ENCODE measurements at regions not wholly inside any gene's neighbourhood (a gene's known extent, or its start where the extent isn't known, plus 50 kb on each side); places are given as distances from the start of the nearest gene placed in this dataset.

DNA sequence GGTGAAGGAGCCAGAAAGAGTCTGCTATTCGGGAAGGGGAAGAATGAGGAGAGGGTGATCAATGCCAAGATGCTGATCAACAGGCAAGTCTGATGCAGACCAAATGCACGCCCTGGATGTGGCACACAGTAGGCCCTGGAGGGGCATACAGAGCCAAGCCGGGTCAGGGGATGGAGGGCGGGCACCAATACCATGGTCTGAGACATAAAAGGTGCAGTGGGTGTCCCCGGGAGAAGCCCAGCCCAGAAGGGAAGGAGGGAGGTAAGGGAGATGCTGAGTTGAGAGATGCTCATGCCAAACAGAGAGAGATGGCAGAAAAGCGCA, 66.6 kb upstream of the ID2 start:
- Histone ChIP-seq H3K4me2 (ENCODE audit: low read length) (no peak overlapping the region), H3K9me3 (replicated peaks; ENCODE audit: low read length) (no peaks in the 10 kb centered on the region), H3K4me1 (ENCODE audit: control insufficient read depth, insufficient read depth, low read length) (no peaks in the 10 kb centered on the region), H3K36me3 (ENCODE audit: insufficient read depth, low read length) (no peaks in the 10 kb centered on the region), H3K27me3 (ENCODE audit: control insufficient read depth, insufficient read depth, low read length) (peaks cover 35% of the 10 kb centered on the region), H3K9ac (ENCODE audit: low read depth, low read length) (no peak overlapping the region), H3K4me3 (ENCODE audit: low read length) (no peak overlapping the region)

DNA sequence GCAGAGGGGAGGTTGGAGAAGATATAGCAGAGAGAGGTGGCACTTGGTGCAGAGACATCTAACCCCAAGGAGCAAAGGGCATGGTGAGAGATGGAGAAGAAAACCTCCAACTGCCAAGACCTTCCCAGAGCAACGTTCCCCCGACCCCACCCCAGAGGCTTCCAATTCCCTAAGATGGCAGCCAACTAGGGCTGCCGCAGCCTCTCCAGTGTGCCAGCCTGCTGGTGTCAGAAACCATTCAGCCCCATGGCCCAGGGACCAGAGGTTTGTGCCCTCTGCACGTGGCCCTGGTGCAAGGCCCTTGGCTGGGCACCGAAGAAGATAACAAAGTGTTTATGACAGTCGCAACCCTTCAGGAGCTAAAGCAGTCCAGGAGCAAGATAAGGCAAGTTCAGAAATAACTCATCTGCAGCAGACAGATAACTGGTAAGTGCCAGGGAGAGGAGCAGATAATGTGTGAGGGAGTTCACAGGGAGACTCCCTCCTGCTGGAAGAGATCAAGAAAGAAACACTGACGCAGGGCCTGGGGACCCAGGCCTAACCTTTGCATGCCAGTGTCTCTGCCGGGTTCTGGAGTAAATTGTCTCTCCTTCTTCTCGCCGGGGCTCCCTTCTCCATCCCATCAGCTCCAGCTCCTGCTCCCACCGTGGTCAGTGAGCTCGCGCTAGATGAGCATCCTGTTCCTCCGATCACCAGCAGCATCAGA, 66.1 kb upstream of the ID2 start:
- H3K27me3 ChIP-seq (ENCODE audit: control insufficient read depth, insufficient read depth, low read length): peaks cover 40% of the 10 kb centered on the region
- no peak overlapping the region for H3K4me2 ChIP-seq (ENCODE audit: low read length)
- H3K4me1 ChIP-seq (ENCODE audit: control insufficient read depth, insufficient read depth, low read length): no peaks in the 10 kb centered on the region
- H3K9me3 ChIP-seq (replicated peaks; ENCODE audit: low read length): no peaks in the 10 kb centered on the region
- no peaks in the 10 kb centered on the region for H3K36me3 ChIP-seq (ENCODE audit: insufficient read depth, low read length)
- no peak overlapping the region for H3K9ac ChIP-seq (ENCODE audit: low read depth, low read length)
- no peak overlapping the region for H3K4me3 ChIP-seq (ENCODE audit: low read length)

DNA sequence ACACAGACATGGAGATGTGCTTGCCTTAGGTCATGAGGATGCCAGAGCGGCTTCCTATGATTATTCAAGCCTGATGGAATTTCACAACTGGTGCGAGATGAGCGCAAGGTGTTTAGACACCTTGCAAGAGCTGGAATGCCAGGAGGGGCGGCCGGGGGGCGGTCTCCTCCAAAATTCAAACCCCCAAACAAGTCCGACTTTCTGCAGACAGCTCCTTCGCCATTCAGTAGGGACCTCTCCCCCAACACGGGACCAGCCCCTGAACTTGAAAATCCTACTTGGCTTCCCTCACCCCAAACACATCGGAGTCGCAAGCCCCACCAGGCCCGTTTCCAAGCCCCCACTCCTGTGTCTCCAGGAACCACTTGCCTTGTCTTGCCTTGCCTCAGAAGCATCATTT, 64.8 kb upstream of the ID2 start:
- Histone ChIP-seq H3K9me3 (replicated peaks; ENCODE audit: low read length) (no peaks in the 10 kb centered on the region), H3K9ac (ENCODE audit: low read depth, low read length) (no peak overlapping the region), H3K36me3 (ENCODE audit: insufficient read depth, low read length) (no peaks in the 10 kb centered on the region), H3K4me2 (ENCODE audit: low read length) (no peak overlapping the region), H3K4me1 (ENCODE audit: control insufficient read depth, insufficient read depth, low read length) (no peaks in the 10 kb centered on the region), H3K4me3 (ENCODE audit: low read length) (no peak overlapping the region), H3K27me3 (ENCODE audit: control insufficient read depth, insufficient read depth, low read length) (peaks cover 40% of the 10 kb centered on the region)

DNA sequence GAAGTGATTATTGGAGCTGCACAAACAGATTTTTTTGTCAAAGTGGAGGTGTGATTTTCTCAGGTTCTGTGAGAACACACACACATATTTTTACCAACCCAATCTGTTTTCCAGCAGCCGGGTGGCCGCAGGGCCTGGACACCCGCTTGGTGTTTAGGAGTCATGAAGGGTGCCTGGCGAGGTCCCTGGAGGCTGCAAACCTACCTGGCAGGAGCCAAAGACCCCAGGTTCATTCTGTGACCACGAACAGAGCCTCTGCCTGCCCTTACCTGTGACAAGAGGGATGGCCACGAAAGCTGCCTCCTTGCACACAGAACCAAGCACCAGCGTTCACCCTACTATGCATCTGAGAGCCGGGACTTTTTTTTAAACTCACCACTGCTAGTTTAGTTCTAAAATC, 64.3 kb upstream of the ID2 start:
- Histone ChIP-seq H3K9ac (ENCODE audit: low read depth, low read length) (no peak overlapping the region), H3K4me1 (ENCODE audit: control insufficient read depth, insufficient read depth, low read length) (no peaks in the 10 kb centered on the region), H3K36me3 (ENCODE audit: insufficient read depth, low read length) (no peaks in the 10 kb centered on the region), H3K4me2 (ENCODE audit: low read length) (no peak overlapping the region), H3K27me3 (ENCODE audit: control insufficient read depth, insufficient read depth, low read length) (peaks cover 40% of the 10 kb centered on the region), H3K4me3 (ENCODE audit: low read length) (no peak overlapping the region), H3K9me3 (replicated peaks; ENCODE audit: low read length) (no peaks in the 10 kb centered on the region)

DNA sequence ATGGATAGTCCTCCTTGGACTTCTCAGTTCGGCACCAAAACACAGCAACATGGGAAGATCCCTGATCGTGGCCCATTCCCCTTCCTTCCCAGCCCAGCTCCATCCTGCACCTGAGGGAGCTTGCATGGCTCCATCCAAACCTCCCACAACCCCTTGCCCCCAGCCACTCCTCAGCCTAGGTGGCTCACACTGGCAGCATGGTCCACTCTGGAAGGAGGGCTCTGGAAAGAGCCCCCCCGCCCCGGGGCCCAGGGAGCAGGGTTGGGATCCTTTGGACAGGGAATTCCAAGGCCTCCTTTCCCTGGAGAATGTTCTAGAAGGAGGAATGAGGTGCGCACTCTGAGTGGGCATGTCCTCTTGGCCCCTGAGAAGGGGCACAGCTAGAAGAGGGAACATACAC, 62.8 kb upstream of the ID2 start:
- Histone ChIP-seq H3K4me3 (ENCODE audit: low read length) (no peak overlapping the region), H3K36me3 (ENCODE audit: insufficient read depth, low read length) (no peaks in the 10 kb centered on the region), H3K9ac (ENCODE audit: low read depth, low read length) (no peak overlapping the region), H3K4me2 (ENCODE audit: low read length) (no peak overlapping the region), H3K4me1 (ENCODE audit: control insufficient read depth, insufficient read depth, low read length) (no peaks in the 10 kb centered on the region), H3K9me3 (replicated peaks; ENCODE audit: low read length) (no peaks in the 10 kb centered on the region), H3K27me3 (ENCODE audit: control insufficient read depth, insufficient read depth, low read length) (peaks cover 34% of the 10 kb centered on the region)

DNA sequence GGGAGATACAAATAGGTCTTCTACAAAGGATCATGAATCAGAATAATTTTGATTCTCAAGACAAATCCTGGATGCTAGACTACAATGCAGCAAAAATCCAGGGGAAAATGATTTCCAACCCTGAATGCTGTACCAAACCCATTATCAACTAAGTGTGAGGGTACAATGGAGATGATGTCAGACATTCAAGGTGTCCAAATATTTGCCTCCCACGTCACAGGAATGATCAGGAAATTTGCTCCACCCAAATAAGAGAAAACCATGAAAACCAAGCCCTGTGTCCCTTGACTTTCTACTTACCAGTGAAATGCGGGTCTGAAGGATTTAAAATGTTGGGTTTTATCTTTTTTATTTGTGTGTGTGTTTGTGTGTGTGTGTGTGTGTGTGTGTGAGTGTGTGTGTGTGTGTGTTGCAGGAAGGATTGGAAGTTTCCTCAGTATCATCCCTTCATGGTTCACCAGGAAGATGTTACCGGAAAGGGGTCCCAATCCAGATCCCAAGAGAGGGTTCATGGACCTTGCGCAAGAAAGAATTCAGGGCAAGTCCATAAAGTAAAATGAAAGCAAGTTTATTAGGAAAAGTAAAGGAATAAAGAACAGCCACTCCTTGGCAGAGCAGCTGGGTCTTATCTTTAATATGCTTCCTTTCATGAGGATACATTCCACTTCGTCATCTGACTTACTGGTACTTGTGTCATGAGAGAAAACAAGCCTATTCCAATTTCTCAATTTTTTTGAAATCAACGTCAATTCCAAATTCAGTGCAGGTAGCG, 61.1 kb upstream of the ID2 start:
- Histone ChIP-seq H3K9ac (ENCODE audit: low read depth, low read length) (no peak overlapping the region), H3K36me3 (ENCODE audit: insufficient read depth, low read length) (no peaks in the 10 kb centered on the region), H3K4me1 (ENCODE audit: control insufficient read depth, insufficient read depth, low read length) (no peaks in the 10 kb centered on the region), H3K27me3 (ENCODE audit: control insufficient read depth, insufficient read depth, low read length) (peaks cover 18% of the 10 kb centered on the region), H3K4me2 (ENCODE audit: low read length) (no peak overlapping the region), H3K9me3 (replicated peaks; ENCODE audit: low read length) (no peaks in the 10 kb centered on the region), H3K4me3 (ENCODE audit: low read length) (no peak overlapping the region)

DNA sequence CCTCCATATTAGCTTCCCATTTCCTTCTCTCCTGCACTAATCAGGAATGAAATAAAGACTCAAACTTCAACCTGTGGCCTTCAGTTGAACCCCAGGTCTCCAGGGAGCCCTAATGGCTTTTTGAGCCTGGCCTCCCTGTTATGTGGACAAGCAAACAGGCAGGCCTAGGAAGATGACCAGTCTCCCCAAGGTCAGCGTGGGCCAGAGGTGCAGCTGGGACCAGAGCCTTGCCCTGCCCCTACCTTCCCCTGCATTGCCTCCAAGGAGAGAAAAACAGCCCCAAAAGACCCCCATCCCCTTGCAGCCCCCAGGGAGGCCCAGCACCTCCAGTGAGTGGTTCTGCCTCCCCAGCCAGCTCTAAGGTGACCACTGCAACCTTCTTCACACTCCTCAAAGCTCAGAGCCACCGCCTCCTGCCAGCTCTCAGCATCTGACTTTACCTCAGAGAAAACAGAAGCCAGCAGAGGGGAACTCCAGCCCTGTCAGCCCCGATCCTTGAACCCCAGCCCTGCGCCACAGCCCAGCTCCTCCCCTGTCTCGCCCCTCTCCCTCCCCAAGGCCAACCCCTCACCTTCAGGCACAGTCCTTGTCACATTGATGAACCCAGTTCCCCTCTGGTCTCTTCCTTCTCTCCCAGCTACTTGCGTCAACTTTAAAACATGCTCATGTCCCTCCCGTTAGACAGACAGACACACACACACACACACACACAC, 59.5 kb upstream of the ID2 start:
- no peak overlapping the region for H3K9ac ChIP-seq (ENCODE audit: low read depth, low read length)
- no peaks in the 10 kb centered on the region for H3K4me1 ChIP-seq (ENCODE audit: control insufficient read depth, insufficient read depth, low read length)
- H3K27me3 ChIP-seq (ENCODE audit: control insufficient read depth, insufficient read depth, low read length): peaks cover 14% of the 10 kb centered on the region
- no peak overlapping the region for H3K4me2 ChIP-seq (ENCODE audit: low read length)
- no peaks in the 10 kb centered on the region for H3K36me3 ChIP-seq (ENCODE audit: insufficient read depth, low read length)
- no peak overlapping the region for H3K4me3 ChIP-seq (ENCODE audit: low read length)
- no peaks in the 10 kb centered on the region for H3K9me3 ChIP-seq (replicated peaks; ENCODE audit: low read length)

DNA sequence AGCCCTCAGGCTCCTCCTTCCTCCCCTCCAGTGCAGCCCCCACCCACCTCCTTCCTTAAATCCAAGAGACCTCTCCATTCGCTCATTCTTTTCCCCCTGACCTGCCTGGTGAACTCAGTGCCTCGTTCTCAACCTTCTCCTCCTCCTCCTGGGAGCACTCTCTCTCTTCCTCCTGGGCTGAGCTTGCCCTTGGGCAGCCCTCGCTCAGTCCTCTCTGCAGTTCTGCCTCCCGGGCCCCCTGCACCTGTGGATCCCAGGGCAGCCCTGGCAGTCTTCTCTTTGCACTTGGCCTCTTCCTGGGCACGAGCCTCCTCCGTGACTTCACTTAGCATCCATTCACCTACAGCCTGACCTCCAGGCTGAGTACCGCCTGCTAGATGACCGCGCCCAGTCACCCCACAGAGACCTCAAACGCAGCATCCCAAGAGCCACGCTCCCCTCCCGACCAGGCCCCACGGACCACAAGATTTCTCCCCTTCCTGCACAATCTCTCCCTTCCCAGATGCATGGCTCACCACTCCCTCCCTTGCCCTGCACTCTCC, 58.9 kb upstream of the ID2 start:
- Histone ChIP-seq H3K36me3 (ENCODE audit: insufficient read depth, low read length) (no peaks in the 10 kb centered on the region), H3K9me3 (replicated peaks; ENCODE audit: low read length) (no peaks in the 10 kb centered on the region), H3K4me1 (ENCODE audit: control insufficient read depth, insufficient read depth, low read length) (no peaks in the 10 kb centered on the region), H3K4me2 (ENCODE audit: low read length) (no peak overlapping the region), H3K4me3 (ENCODE audit: low read length) (no peak overlapping the region), H3K27me3 (ENCODE audit: control insufficient read depth, insufficient read depth, low read length) (peaks cover 14% of the 10 kb centered on the region), H3K9ac (ENCODE audit: low read depth, low read length) (no peak overlapping the region)

DNA sequence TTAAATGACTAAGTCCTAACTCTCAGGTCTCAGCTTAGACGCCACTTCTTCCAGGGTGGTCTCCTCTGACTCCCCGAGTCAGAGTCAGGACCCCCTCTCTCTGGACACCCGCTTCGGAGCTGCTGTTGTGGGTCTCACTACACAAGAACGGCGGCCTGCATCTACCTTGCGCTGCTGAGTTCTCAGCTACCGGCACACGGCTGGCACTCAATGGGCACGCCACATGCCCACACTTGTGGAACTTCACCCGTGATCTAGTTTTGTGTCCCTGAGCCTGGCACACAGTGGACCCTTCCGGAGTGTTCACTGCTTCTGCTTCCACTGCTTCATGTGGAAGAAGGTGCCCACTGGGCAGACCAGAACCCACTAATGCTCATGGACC, 58.3 kb upstream of the ID2 start:
- no peaks in the 10 kb centered on the region for H3K9me3 ChIP-seq (replicated peaks; ENCODE audit: low read length)
- no peak overlapping the region for H3K4me3 ChIP-seq (ENCODE audit: low read length)
- no peak overlapping the region for H3K9ac ChIP-seq (ENCODE audit: low read depth, low read length)
- H3K36me3 ChIP-seq (ENCODE audit: insufficient read depth, low read length): no peaks in the 10 kb centered on the region
- no peak overlapping the region for H3K4me2 ChIP-seq (ENCODE audit: low read length)
- no peaks in the 10 kb centered on the region for H3K4me1 ChIP-seq (ENCODE audit: control insufficient read depth, insufficient read depth, low read length)
- peaks cover 13% of the 10 kb centered on the region for H3K27me3 ChIP-seq (ENCODE audit: control insufficient read depth, insufficient read depth, low read length)

DNA sequence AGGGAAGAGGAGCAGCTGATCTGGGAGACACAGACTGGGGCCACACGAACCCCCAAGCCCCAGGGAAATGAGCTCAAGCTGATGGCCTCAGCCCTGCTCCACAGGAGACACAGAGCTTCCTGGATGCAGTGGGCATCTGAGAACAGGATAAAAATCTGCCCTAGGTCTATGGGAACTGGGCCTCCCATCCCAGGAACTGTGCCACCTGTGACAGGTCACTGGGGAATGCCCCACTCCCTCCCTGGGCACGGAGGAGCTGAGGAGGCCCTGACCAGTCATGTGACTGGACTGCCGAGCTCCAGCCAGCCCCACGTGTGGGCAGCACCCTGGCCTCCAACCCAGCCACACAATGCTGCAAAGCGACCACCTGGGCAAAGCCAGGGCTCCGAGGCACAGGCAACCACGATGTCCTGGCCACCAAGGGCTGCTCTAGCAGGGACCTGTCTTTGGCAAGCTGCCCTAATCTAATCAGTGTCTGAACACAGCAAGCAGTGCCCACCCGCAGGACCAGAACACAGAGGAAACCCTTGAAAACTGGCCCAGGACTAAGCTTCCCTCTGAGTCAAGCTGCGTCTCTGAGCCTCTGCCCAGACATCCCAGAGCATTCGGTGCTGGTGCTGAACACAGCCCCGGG, 57.8 kb upstream of the ID2 start:
- Histone ChIP-seq H3K9me3 (replicated peaks; ENCODE audit: low read length) (no peaks in the 10 kb centered on the region), H3K4me3 (ENCODE audit: low read length) (no peak overlapping the region), H3K4me2 (ENCODE audit: low read length) (no peak overlapping the region), H3K36me3 (ENCODE audit: insufficient read depth, low read length) (no peaks in the 10 kb centered on the region), H3K4me1 (ENCODE audit: control insufficient read depth, insufficient read depth, low read length) (no peaks in the 10 kb centered on the region), H3K27me3 (ENCODE audit: control insufficient read depth, insufficient read depth, low read length) (peaks cover 9% of the 10 kb centered on the region), H3K9ac (ENCODE audit: low read depth, low read length) (no peak overlapping the region)

DNA sequence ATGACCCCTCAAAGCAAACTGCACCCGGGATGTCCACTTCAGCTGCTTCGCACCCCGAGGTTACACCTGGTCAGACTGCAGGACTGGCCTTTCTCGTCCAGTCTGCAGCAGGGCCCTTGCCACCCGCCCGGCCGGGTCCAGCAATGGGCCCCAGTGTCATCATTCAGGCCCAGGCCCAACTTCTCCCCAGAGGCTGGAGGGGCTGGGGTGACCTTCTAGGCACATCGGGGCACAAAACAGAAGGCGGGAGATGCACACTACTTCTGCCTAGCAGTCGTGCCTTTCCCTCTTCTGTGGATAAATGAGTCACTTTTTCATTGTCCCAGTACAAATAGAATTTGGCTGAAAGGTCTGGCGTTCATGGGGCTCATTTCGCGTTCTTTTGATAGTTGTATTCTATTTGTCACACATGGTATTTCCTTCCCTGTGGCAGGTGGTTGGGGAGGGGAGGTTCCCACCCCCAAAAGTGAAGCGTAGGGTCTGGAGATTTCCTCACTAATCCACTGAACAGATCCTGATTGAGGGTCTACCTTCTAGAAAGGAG, 56.9 kb upstream of the ID2 start:
- H3K4me2 ChIP-seq (ENCODE audit: low read length): no peak overlapping the region
- peaks cover 8% of the 10 kb centered on the region for H3K27me3 ChIP-seq (ENCODE audit: control insufficient read depth, insufficient read depth, low read length)
- H3K9ac ChIP-seq (ENCODE audit: low read depth, low read length): no peak overlapping the region
- H3K4me1 ChIP-seq (ENCODE audit: control insufficient read depth, insufficient read depth, low read length): no peaks in the 10 kb centered on the region
- H3K9me3 ChIP-seq (replicated peaks; ENCODE audit: low read length): no peaks in the 10 kb centered on the region
- no peak overlapping the region for H3K4me3 ChIP-seq (ENCODE audit: low read length)
- H3K36me3 ChIP-seq (ENCODE audit: insufficient read depth, low read length): no peaks in the 10 kb centered on the region

Measured in skeletal muscle satellite cell (primary cell).